GM12874 (cell line): ENCODE measurements at regions not wholly inside any gene's neighbourhood (a gene's known extent, or its start where the extent isn't known, plus 50 kb on each side); places are given as distances from the start of the nearest gene placed in this dataset.

ENCODE experiments used
- CTCF ChIP-seq: IDR thresholded peaks from 2 replicates; pipeline ENCODE4 v1.5.1; 2011; ENCODE audit warnings: low read depth, mild to moderate bottlenecking, control low read depth, low read length, moderate library complexity; ENCODE audit not compliant: insufficient read depth

GRCh38 chr5:6250121-6250520 lies 128.2 kb downstream of the MED10 start:
- TF ChIP-seq CTCF, result no peak

GRCh38 chr5:6248132-6248531 lies 130.2 kb downstream of the MED10 start:
- no peak for TF ChIP-seq CTCF

GRCh38 chr5:6246820-6247437 lies 131.4 kb downstream of the MED10 start:
- no peak for TF ChIP-seq CTCF

- TF ChIP-seq CTCF, result no peak
These were observed 134.0 kb downstream of the MED10 start for GRCh38 chr5:6244339-6244714.

- no peak for TF ChIP-seq CTCF
These were observed 134.5 kb downstream of the MED10 start for GRCh38 chr5:6243706-6244338.

GRCh38 chr5:6236858-6237481 lies 141.4 kb downstream of the MED10 start:
- no peak for TF ChIP-seq CTCF

- TF ChIP-seq CTCF, result no peak
These were observed 142.1 kb downstream of the MED10 start for GRCh38 chr5:6236170-6236793.
